Osteocyte (in vitro differentiated cells): ENCODE measurements at regions not wholly inside any gene's neighbourhood (a gene's known extent, or its start where the extent isn't known, plus 50 kb on each side); places are given as distances from the start of the nearest gene placed in this dataset.

ENCODE experiments used
- DNase-seq: peaks from one replicate; pipeline ENCODE4 v3.0.0; 2021; ENCODE audit warnings: mixed read lengths; ENCODE audit not compliant: unreplicated experiment; ENCODE audit errors: extremely low spot score
- H3K27ac Mint-ChIP-seq: one replicate; pipeline ENCODE4 v1.8.0; 2021; ENCODE audit warnings: mild to moderate bottlenecking, mixed read lengths; ENCODE audit not compliant: unreplicated experiment
- H3K27me3 Mint-ChIP-seq: one replicate; pipeline ENCODE4 v1.8.0; 2021; ENCODE audit warnings: mixed read lengths; ENCODE audit not compliant: unreplicated experiment
- H3K36me3 Mint-ChIP-seq: one replicate; pipeline ENCODE4 v1.8.0; 2021; ENCODE audit warnings: mixed read lengths; ENCODE audit not compliant: unreplicated experiment
- H3K4me1 Mint-ChIP-seq: one replicate; pipeline ENCODE4 v1.8.0; 2021; ENCODE audit warnings: mixed read lengths; ENCODE audit not compliant: unreplicated experiment
- H3K4me3 Mint-ChIP-seq: one replicate; pipeline ENCODE4 v1.8.0; 2021; ENCODE audit warnings: mild to moderate bottlenecking, moderate library complexity, mixed read lengths; ENCODE audit not compliant: unreplicated experiment
- H3K9me3 Mint-ChIP-seq: one replicate; pipeline ENCODE4 v1.8.0; 2021; ENCODE audit warnings: mixed read lengths; ENCODE audit not compliant: unreplicated experiment
- CTCF ChIP-seq: fragments of 200-600 bp; sonication (generic); IDR thresholded peaks from 2 replicates; pipeline ENCODE4 v1.5.0; 2021; ENCODE audit warnings: antibody characterized with exemption, mild to moderate bottlenecking, moderate library complexity

- no peak overlapping the region for H3K27ac Mint-ChIP-seq
- no peaks in the 10 kb centered on the region for H3K4me1 Mint-ChIP-seq
Measured at GRCh38 chr2:176769499-176770370, 442.9 kb upstream of the HNRNPA3 start.

GRCh38 chr2:176772816-176773215, 439.8 kb upstream of the HNRNPA3 start:
- no peak for DNase-seq
- Mint-ChIP-seq H3K27me3 (no peaks in the 10 kb centered on the region), H3K27ac (no peak overlapping the region), H3K4me1 (no peaks in the 10 kb centered on the region), H3K9me3 (peaks cover 20% of the 10 kb centered on the region), H3K4me3 (no peak overlapping the region), H3K36me3 (no peaks in the 10 kb centered on the region)
- TF ChIP-seq CTCF: no peak

More at GRCh38 chr2:176769499-176770370, 442.9 kb upstream of the HNRNPA3 start:
- H3K4me3 Mint-ChIP-seq: no peak overlapping the region
- TF ChIP-seq CTCF: no peak
- no peaks in the 10 kb centered on the region for H3K27me3 Mint-ChIP-seq
- H3K9me3 Mint-ChIP-seq: peaks cover 23% of the 10 kb centered on the region
- H3K36me3 Mint-ChIP-seq: no peaks in the 10 kb centered on the region
- no peak for DNase-seq

GRCh38 chr2:176774766-176775451, 437.7 kb upstream of the HNRNPA3 start:
- DNase-seq: no peak
- Mint-ChIP-seq H3K27me3 (no peaks in the 10 kb centered on the region), H3K36me3 (no peaks in the 10 kb centered on the region), H3K4me1 (no peaks in the 10 kb centered on the region), H3K9me3 (peaks cover 16% of the 10 kb centered on the region), H3K4me3 (no peak overlapping the region), H3K27ac (no peak overlapping the region)
- no peak for TF ChIP-seq CTCF

GRCh38 chr2:176777262-176777661, 435.3 kb upstream of the HNRNPA3 start:
- Mint-ChIP-seq H3K27ac (no peak overlapping the region), H3K27me3 (no peaks in the 10 kb centered on the region), H3K4me1 (no peaks in the 10 kb centered on the region), H3K4me3 (no peak overlapping the region), H3K36me3 (no peaks in the 10 kb centered on the region), H3K9me3 (peaks cover 19% of the 10 kb centered on the region)
- no peak for DNase-seq
- TF ChIP-seq CTCF: no peak

- H3K4me1 Mint-ChIP-seq: no peaks in the 10 kb centered on the region
- TF ChIP-seq CTCF: no peak
- H3K27ac Mint-ChIP-seq: no peak overlapping the region
- no peaks in the 10 kb centered on the region for H3K27me3 Mint-ChIP-seq
- H3K9me3 Mint-ChIP-seq: peaks cover 5% of the 10 kb centered on the region
- no peak for DNase-seq
- no peaks in the 10 kb centered on the region for H3K36me3 Mint-ChIP-seq
- H3K4me3 Mint-ChIP-seq: no peak overlapping the region
Measured at GRCh38 chr2:176779917-176780316, 432.7 kb upstream of the HNRNPA3 start.
